Lower leg skin (tissue), 3 donors: ENCODE measurements at regions not wholly inside any gene's neighbourhood (a gene's known extent, or its start where the extent isn't known, plus 50 kb on each side); places are given as distances from the start of the nearest gene placed in this dataset.
"Not testable (repeated sequence)": the region's sequence is repeated elsewhere in the genome, so short reads cannot be mapped to it uniquely, and the experiment has no call there.

Experiments
- CTCF ChIP-seq, 3 donors: fragments of 450-650 bp; IDR thresholded peaks; one replicate each; pipeline ENCODE4 v1.5.1; 2016; ENCODE audit warnings: antibody characterized with exemption in 3 of 3, mild to moderate bottlenecking in 3 of 3, moderate library complexity in 2 of 3
- POLR2A ChIP-seq, 2 donors: fragments of 450-650 bp; IDR thresholded peaks; one replicate each; pipeline ENCODE4 v1.6.1; 2016 to 2017; ENCODE audit warnings: antibody characterized with exemption in 2 of 2, mild to moderate bottlenecking in 1 of 2, moderate library complexity in 1 of 2

- TF ChIP-seq POLR2A, CTCF (IDR thresholded peaks at IDR 0.05): not testable (repeated sequence)
These were observed 461.4 kb downstream of the ZWINT start for GRCh38 chr10:55899472-55900147.
